Natural killer cell treated with Interleukin-12 subunit alpha and Interleukin-12 subunit beta and Interleukin-15 and Interleukin-18, amount 100 ng/mL, for 72 hours (primary cell): ENCODE measurements at regions not wholly inside any gene's neighbourhood (a gene's known extent, or its start where the extent isn't known, plus 50 kb on each side); places are given as distances from the start of the nearest gene placed in this dataset.

Experiments
- ATAC-seq, 2 donors: fragments of 150-1000 bp; cut with Tn5 transposase in 1 of 2; sonication (Bioruptor Pico), chemical (Tn5 transposase) in 1 of 2; 2 replicates each; pipeline ENCODE4 v1.10.0; 2021
- DNase-seq: peaks from one replicate; pipeline ENCODE4 v3.0.0; 2022; ENCODE audit warnings: low spot score
- H3K27ac Mint-ChIP-seq, 2 donors: 1 replicate in 1 of 2; 2 replicates in 1 of 2; pipeline ENCODE4 v1.8.0; 2022; ENCODE audit warnings: mixed read lengths in 2 of 2, mild to moderate bottlenecking in 1 of 2, moderate library complexity in 1 of 2
- H3K27me3 Mint-ChIP-seq, 2 donors: 1 replicate in 1 of 2; 2 replicates in 1 of 2; pipeline ENCODE4 v1.8.0; 2022; ENCODE audit warnings: mixed read lengths in 2 of 2
- H3K36me3 Mint-ChIP-seq: one replicate; pipeline ENCODE4 v1.8.0; 2022; ENCODE audit warnings: mixed read lengths
- H3K4me1 Mint-ChIP-seq, 2 donors: 1 replicate in 1 of 2; 2 replicates in 1 of 2; pipeline ENCODE4 v1.8.0; 2022; ENCODE audit warnings: low read depth in 2 of 2, mixed read lengths in 2 of 2, mild to moderate bottlenecking in 1 of 2
- H3K4me3 Mint-ChIP-seq: one replicate; pipeline ENCODE4 v1.8.0; 2022; ENCODE audit warnings: mixed read lengths
- H3K9me3 Mint-ChIP-seq: 2 replicates; pipeline ENCODE4 v1.8.0; 2022; ENCODE audit warnings: mixed read lengths

GRCh38 chr11:21811572-21811971 lies 381.3 kb upstream of the ANO5 start:
- Mint-ChIP-seq H3K27ac (no peak overlapping the region), H3K9me3 (peaks cover 5% of the 10 kb centered on the region), H3K4me3 (no peak overlapping the region), H3K36me3 (no peaks in the 10 kb centered on the region), H3K4me1 (no peaks in the 10 kb centered on the region), H3K27me3 (no peaks in the 10 kb centered on the region)
- DNase-seq, result no peak
- no peak for ATAC-seq

GRCh38 chr11:21814169-21814568 lies 378.7 kb upstream of the ANO5 start:
- DNase-seq, result no peak
- Mint-ChIP-seq H3K36me3 (no peaks in the 10 kb centered on the region), H3K4me1 (no peaks in the 10 kb centered on the region), H3K27ac (no peak overlapping the region), H3K27me3 (no peaks in the 10 kb centered on the region), H3K4me3 (no peak overlapping the region), H3K9me3 (peaks cover 5% of the 10 kb centered on the region)
- ATAC-seq, result no peak

DNA sequence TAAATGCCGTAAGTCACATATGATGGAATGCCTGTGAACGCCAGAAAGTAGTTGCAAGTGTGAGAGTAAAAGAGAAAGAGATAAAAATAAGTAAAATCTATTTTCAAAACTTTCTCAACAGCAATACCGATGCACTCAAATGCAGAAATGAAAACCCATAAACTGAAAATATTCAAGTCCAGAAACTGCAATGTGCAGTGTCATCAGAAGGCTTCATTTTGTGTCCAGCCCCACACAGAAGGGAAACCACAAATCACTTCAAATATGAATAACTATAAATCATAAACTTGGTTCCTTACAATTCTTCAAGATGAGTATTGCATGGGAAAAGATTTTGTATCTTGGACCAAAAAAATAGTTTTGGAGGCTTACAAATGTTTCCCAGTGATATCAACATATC lies 375.2 kb upstream of the ANO5 start:
- no peak for DNase-seq
- ATAC-seq, result no peak
- no peaks in the 10 kb centered on the region for H3K36me3 Mint-ChIP-seq
- H3K4me1 Mint-ChIP-seq, result no peaks in the 10 kb centered on the region
- no peaks in the 10 kb centered on the region for H3K27me3 Mint-ChIP-seq
- H3K9me3 Mint-ChIP-seq, result peaks cover 9% of the 10 kb centered on the region
- H3K27ac Mint-ChIP-seq, result no peak overlapping the region
- no peak overlapping the region for H3K4me3 Mint-ChIP-seq

DNA sequence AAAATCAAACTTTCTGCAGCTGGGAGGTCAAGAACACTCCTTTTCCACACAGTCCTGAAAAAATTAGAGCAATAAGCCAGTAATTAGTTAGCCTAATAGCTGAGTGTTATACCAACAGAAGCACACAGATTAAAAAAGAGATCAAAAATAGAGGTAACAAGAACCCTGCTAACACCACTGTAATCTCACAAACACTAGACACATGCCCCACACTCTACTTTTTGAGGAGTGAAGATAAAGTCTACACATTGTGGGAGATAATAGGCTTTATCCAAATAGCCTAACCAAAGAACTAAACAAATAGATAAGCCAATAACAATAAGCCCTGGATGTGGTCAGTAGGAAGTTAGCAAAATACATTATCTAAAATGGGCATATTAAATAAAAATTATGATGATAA lies 372.7 kb upstream of the ANO5 start:
- ATAC-seq (no peak), DNase-seq (no peak)
- Mint-ChIP-seq H3K36me3 (no peaks in the 10 kb centered on the region), H3K9me3 (peaks cover 13% of the 10 kb centered on the region), H3K4me3 (no peak overlapping the region), H3K27ac (no peak overlapping the region), H3K4me1 (no peaks in the 10 kb centered on the region), H3K27me3 (no peaks in the 10 kb centered on the region)

GRCh38 chr11:21825127-21825526 lies 367.8 kb upstream of the ANO5 start:
- no peak overlapping the region for H3K27ac Mint-ChIP-seq
- H3K4me3 Mint-ChIP-seq, result no peak overlapping the region
- no peaks in the 10 kb centered on the region for H3K36me3 Mint-ChIP-seq
- no peaks in the 10 kb centered on the region for H3K4me1 Mint-ChIP-seq
- no peaks in the 10 kb centered on the region for H3K27me3 Mint-ChIP-seq
- ATAC-seq, result no peak
- H3K9me3 Mint-ChIP-seq, result peaks cover 9% of the 10 kb centered on the region
- DNase-seq, result no peak

DNA sequence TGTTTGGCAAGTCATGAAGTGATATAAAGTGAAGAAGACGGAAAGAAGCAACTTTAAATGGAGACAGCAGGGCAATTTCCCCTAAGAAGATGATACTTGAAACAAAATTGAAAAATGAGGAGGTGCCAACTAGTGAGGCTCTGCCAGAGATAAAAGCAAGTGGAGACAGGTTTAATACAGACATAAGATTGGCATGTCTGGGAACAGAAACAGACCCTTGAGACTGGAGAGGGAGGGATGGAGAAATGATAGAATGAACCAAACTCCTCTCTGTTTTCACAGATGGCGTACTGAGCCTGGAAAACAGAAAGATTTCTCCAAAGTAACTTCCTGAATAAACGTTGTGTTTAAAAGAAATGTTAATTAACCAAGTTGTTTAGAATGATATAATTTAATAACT lies 354.5 kb upstream of the ANO5 start:
- Mint-ChIP-seq H3K27me3 (no peaks in the 10 kb centered on the region), H3K4me1 (no peaks in the 10 kb centered on the region), H3K27ac (no peak overlapping the region), H3K4me3 (no peak overlapping the region), H3K9me3 (peaks cover 15% of the 10 kb centered on the region), H3K36me3 (peaks cover 4% of the 10 kb centered on the region)
- DNase-seq, result no peak
- no peak for ATAC-seq

GRCh38 chr11:21839796-21840195 lies 353.1 kb upstream of the ANO5 start:
- H3K36me3 Mint-ChIP-seq, result peaks cover 4% of the 10 kb centered on the region
- no peak overlapping the region for H3K27ac Mint-ChIP-seq
- no peak overlapping the region for H3K4me3 Mint-ChIP-seq
- no peak for DNase-seq
- no peaks in the 10 kb centered on the region for H3K27me3 Mint-ChIP-seq
- ATAC-seq, result no peak
- H3K4me1 Mint-ChIP-seq, result no peaks in the 10 kb centered on the region
- H3K9me3 Mint-ChIP-seq, result peaks cover 15% of the 10 kb centered on the region

DNA sequence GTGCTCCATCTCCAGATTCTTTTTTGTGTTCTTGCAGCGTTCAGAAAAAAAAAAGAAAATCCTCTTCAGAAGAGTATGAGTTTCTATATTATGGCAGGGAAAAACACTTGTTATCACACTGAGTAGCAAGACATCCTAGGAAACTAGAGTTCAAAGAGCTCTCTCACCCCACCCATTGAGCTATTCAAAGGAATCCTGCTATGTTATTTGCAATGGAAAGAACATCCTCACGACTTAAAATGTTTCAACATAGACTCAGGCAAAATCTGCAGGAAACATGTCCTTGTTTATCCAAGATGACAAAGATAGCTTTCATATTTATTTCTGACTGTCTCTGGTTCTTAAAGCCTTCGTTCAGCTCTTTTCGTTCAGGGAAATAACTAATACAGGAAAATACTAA lies 331.6 kb upstream of the ANO5 start:
- H3K27ac Mint-ChIP-seq, result no peak overlapping the region
- ATAC-seq (no peak), DNase-seq (no peak)
- H3K27me3 Mint-ChIP-seq, result no peaks in the 10 kb centered on the region
- peaks cover 5% of the 10 kb centered on the region for H3K36me3 Mint-ChIP-seq
- H3K9me3 Mint-ChIP-seq, result peaks cover 13% of the 10 kb centered on the region
- H3K4me1 Mint-ChIP-seq, result no peaks in the 10 kb centered on the region
- H3K4me3 Mint-ChIP-seq, result no peak overlapping the region

DNA sequence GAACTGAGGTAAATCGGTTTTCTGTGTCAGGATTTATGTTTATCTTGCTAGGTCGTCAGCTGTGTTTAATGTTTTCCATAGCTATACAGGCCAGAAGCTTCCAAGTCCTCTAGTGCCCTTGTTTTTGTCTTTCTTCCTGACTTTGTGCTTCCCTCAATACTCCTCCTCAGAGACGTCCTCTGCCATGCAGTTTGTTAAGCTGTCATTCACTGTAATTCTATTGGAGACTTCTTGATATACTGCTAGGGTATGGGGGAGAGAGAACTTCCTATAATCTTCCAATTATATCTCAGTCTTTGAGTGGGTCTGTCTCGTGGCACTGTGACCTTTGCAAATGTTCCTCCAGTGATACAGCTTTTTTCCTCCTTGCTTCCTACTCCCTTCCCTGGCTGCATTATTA lies 327.3 kb upstream of the ANO5 start:
- Mint-ChIP-seq H3K27me3 (no peaks in the 10 kb centered on the region), H3K36me3 (no peaks in the 10 kb centered on the region), H3K9me3 (peaks cover 9% of the 10 kb centered on the region), H3K4me1 (no peaks in the 10 kb centered on the region), H3K27ac (no peak overlapping the region), H3K4me3 (no peak overlapping the region)
- no peak for DNase-seq
- no peak for ATAC-seq

- ATAC-seq, result no peak
- no peaks in the 10 kb centered on the region for H3K36me3 Mint-ChIP-seq
- no peak overlapping the region for H3K27ac Mint-ChIP-seq
- peaks cover 13% of the 10 kb centered on the region for H3K9me3 Mint-ChIP-seq
- H3K27me3 Mint-ChIP-seq, result no peaks in the 10 kb centered on the region
- DNase-seq, result no peak
- H3K4me1 Mint-ChIP-seq, result no peaks in the 10 kb centered on the region
- H3K4me3 Mint-ChIP-seq, result no peak overlapping the region
Observed at GRCh38 chr11:21866781-21867180, 326.1 kb upstream of the ANO5 start.

DNA sequence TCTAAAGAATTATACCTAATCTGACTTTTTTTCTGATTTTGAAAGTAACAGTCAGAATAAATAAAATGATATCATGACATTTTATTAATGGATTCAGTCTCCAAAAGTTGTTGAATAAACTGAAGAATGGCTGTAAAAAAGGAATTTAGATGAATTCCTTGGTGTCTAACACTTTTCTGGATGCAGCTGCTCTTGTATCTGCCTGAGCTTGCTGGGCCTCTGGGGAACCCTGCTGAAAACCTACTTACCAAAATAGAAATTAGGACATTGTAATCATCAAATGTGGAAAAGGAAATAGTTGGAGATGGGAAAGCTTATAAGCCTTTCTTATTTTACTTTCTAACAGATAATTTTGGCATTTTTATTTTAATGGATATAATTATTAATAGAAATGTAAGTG lies 315.7 kb upstream of the ANO5 start:
- Mint-ChIP-seq H3K36me3 (peaks cover 4% of the 10 kb centered on the region), H3K4me1 (no peaks in the 10 kb centered on the region), H3K9me3 (peaks cover 15% of the 10 kb centered on the region), H3K4me3 (no peak overlapping the region), H3K27ac (no peak overlapping the region), H3K27me3 (no peaks in the 10 kb centered on the region)
- DNase-seq (no peak), ATAC-seq (no peak)

- Mint-ChIP-seq H3K4me1 (no peaks in the 10 kb centered on the region), H3K36me3 (peaks cover 10% of the 10 kb centered on the region), H3K27me3 (no peaks in the 10 kb centered on the region), H3K27ac (no peak overlapping the region), H3K4me3 (no peak overlapping the region), H3K9me3 (peaks cover 23% of the 10 kb centered on the region)
- ATAC-seq (no peak), DNase-seq (no peak)
Observed at GRCh38 chr11:21883354-21883753, 309.5 kb upstream of the ANO5 start.

- ATAC-seq (no peak), DNase-seq (no peak)
- Mint-ChIP-seq H3K27ac (no peak overlapping the region), H3K9me3 (peaks cover 29% of the 10 kb centered on the region), H3K4me1 (no peaks in the 10 kb centered on the region), H3K4me3 (no peak overlapping the region), H3K36me3 (no peaks in the 10 kb centered on the region), H3K27me3 (no peaks in the 10 kb centered on the region)
Observed at GRCh38 chr11:21888814-21889213, 304.1 kb upstream of the ANO5 start.

DNA sequence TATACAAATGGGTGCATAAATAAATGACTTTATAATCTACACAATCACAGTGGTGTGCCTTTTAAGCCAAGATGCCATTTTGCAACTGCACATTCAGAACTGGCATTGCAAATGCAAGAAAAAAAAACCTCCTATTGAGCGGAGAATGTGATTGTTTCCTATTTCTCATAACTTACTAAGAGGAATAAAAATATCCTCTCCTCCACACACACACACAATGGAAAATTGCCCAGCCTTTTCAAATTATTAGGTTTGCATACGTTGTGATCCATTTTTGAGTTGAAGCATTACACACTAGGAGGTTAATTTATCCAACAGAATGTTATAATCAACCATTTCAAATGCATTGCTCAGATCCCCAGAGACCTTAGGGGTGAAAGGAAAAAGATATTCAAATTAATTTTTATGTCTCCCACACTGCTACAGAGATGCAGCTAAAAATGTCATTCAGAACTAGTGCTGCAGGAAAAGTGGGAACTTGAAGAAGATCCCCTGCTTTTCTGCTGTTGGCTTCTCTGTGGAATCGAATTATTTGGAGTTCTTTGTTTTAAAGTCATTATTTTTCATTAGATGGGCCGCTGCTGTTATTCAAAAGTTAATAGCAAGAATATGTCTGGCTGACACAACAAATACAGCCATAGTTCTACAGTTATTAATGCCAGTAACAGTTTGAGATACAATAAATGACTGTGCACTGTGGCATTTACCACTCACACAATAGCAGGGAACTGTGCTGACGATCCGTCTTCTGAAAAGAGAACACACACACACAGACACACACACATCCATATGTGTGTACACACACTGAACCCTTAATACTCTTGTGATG lies 299.9 kb upstream of the ANO5 start:
- Mint-ChIP-seq H3K4me3 (no peak overlapping the region), H3K36me3 (no peaks in the 10 kb centered on the region), H3K27ac (no peak overlapping the region), H3K4me1 (peaks cover 0 to 4% of the 10 kb centered on the region in 2 donors), H3K9me3 (peaks cover 19% of the 10 kb centered on the region), H3K27me3 (no peaks in the 10 kb centered on the region)
- ATAC-seq, result no peak
- no peak for DNase-seq

DNA sequence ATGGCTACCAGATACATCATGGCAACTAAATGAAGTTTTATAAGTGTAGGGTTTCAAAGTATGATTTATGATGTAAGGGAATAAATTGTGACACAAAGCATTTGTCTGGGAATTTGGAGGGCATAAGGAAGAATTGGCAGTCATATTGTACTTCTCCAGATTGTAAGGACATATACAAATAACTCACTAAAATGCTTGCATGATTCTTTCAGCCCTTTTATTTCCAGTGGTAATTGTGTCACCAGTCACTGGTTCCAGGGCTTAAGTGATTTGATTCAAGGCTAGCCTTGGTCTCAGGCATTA lies 299.4 kb upstream of the ANO5 start:
- Mint-ChIP-seq H3K4me3 (no peak overlapping the region), H3K9me3 (peaks cover 19% of the 10 kb centered on the region), H3K27ac (no peak overlapping the region), H3K4me1 (peaks cover 0 to 4% of the 10 kb centered on the region in 2 donors), H3K27me3 (no peaks in the 10 kb centered on the region), H3K36me3 (no peaks in the 10 kb centered on the region)
- DNase-seq (no peak), ATAC-seq (no peak)
